Panc1 (cell line): ENCODE measurements at regions not wholly inside any gene's neighbourhood (a gene's known extent, or its start where the extent isn't known, plus 50 kb on each side); places are given as distances from the start of the nearest gene placed in this dataset.

Source experiments
- ATAC-seq: fragments of 200-7000 bp; cut with Tn5 transposase; 2 replicates; pipeline ENCODE4 v1.9.1; 2020; ENCODE audit warnings: mild to moderate bottlenecking, moderate library complexity
- BruUV-seq: library from RNA; stranded (reverse); fragments of 400-500 nt; replicated peaks from 2 replicates; lab custom pipeline; 2021; lab: Mats Ljungman, UMichigan
- CTCF ChIA-PET: fragments of 300-600 bp; sonication (Branson Sonifier 250); formaldehyde crosslinking; loops from one replicate; lab custom pipeline; 2022; ENCODE audit warnings: antibody characterized with exemption; lab: Charles Lee
- POLR2A ChIA-PET: fragments of 300-600 bp; sonication (Branson Sonifier 250); formaldehyde crosslinking; loops from one replicate; lab custom pipeline; 2022; ENCODE audit warnings: antibody characterized with exemption; lab: Charles Lee
- DNase-seq: peaks from one replicate; pipeline ENCODE4 v3.0.0-alpha.2; 2010; ENCODE audit warnings: low read depth, low spot score
- H3K27ac ChIP-seq: 2 replicates; pipeline ENCODE4 v1.5.1; 2011; ENCODE audit warnings: mild to moderate bottlenecking, low read length, inconsistent platforms
- H3K27me3 ChIP-seq: fragments of 200-500 bp; sonication (Bioruptor generic); 2 replicates; pipeline ENCODE4 v1.6.0; 2014; ENCODE audit warnings: low read length, inconsistent platforms; ENCODE audit not compliant: control insufficient read depth, insufficient read depth
- H3K36me3 ChIP-seq: fragments of 200-500 bp; sonication (Bioruptor generic); 2 replicates; pipeline ENCODE4 v1.5.1; 2014; ENCODE audit warnings: inconsistent platforms, mild to moderate bottlenecking, low read length, moderate library complexity; ENCODE audit not compliant: control insufficient read depth, insufficient read depth
- H3K4me1 ChIP-seq: 2 replicates; pipeline ENCODE4 v1.5.1; 2011; ENCODE audit warnings: inconsistent platforms, mild to moderate bottlenecking, low read length, moderate library complexity; ENCODE audit not compliant: control insufficient read depth, insufficient read depth
- H3K4me3 ChIP-seq, 2 experiments: 2 replicates each; pipeline ENCODE4 v1.5.1; 2011 to 2012; ENCODE audit warnings: low read depth in 2 of 2, low read length in 2 of 2, mild to moderate bottlenecking in 2 of 2, inconsistent platforms in 1 of 2, moderate library complexity in 1 of 2
- H3K9me3 ChIP-seq: fragments of 200-500 bp; sonication (Bioruptor generic); 2 replicates; pipeline ENCODE4 v1.5.1; 2014; ENCODE audit warnings: low read depth, mild to moderate bottlenecking, inconsistent platforms, low read length, moderate library complexity; ENCODE audit not compliant: control insufficient read depth, insufficient read depth
- CTCF ChIP-seq: fragments of 450-650 bp; IDR thresholded peaks from 2 replicates; pipeline ENCODE4 v1.5.1; 2017; ENCODE audit warnings: mild to moderate bottlenecking
- POLR2AphosphoS5 ChIP-seq: IDR thresholded peaks from 2 replicates; pipeline ENCODE4 v1.6.1; 2012; ENCODE audit warnings: mild to moderate bottlenecking, low read depth, low read length, moderate library complexity
- SIN3A ChIP-seq: IDR thresholded peaks from 2 replicates; pipeline ENCODE4 v1.6.1; 2012; ENCODE audit warnings: low read depth, mild to moderate bottlenecking, low read length, moderate library complexity, borderline replicate concordance; ENCODE audit not compliant: insufficient read depth
- TCF7L2 ChIP-seq: IDR thresholded peaks from 2 replicates; pipeline ENCODE4 v1.6.1; 2011; ENCODE audit warnings: mild to moderate bottlenecking, low read depth, low read length, inconsistent platforms
- in situ Hi-C: cut with HindIII; loops from 2 replicates; pipeline ENCODE4 v1.10.0; 2016; ENCODE audit warnings: low sequenced_read_pairs, low pct_unique_long_range_greater_than_20kb
- intact Hi-C: fragments of 100-400 bp; cut with micrococcal nuclease; formaldehyde crosslinking; loops from one replicate; pipeline ENCODE4 v1.10.0; 2022; ENCODE audit not compliant: unreplicated experiment
- TF ChIP-seq, protein P1 (sequence below), 2 experiments: IDR thresholded peaks; 2 replicates each; pipeline ENCODE4 v1.6.1; 2011 to 2012; ENCODE audit warnings: low read depth in 2 of 2, control low read depth in 1 of 2, low read length in 1 of 2, mild to moderate bottlenecking in 1 of 2, moderate library complexity in 1 of 2; ENCODE audit not compliant: insufficient read depth in 1 of 2

DNA sequence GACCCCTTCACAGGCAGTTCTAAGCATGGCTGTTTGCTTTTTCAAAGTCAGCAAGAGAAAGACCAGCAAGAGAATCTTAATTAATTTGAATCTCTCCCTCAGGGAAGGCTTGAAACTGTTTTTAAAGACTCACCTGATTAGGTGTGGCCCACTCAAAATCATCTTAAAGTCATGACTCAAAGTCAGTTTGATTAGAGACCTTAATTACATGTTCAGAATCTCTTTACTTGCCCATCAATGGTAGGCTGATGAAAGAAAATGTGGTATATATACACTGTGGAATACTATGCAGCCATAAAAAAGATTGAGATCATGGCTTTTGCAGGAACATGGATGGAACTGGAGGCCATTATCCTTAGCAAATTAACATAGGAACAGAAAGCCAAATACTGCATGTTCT is 247.5 kb upstream of the PRKX start:
- Histone ChIP-seq H3K36me3 (no peaks in the 10 kb centered on the region), H3K27ac (no peak overlapping the region), H3K4me3 (no peak overlapping the region), H3K27me3 (no peaks in the 10 kb centered on the region), H3K4me1 (no peaks in the 10 kb centered on the region), H3K9me3 (no peaks in the 10 kb centered on the region)
- BruUV-seq, result no TSS peak
- in situ Hi-C loops, result no loop called here
- TF ChIP-seq CTCF (no peak), SIN3A (no peak), TCF7L2 (no peak), POLR2AphosphoS5 (no peak)
- TF ChIP-seq, protein P1, sequence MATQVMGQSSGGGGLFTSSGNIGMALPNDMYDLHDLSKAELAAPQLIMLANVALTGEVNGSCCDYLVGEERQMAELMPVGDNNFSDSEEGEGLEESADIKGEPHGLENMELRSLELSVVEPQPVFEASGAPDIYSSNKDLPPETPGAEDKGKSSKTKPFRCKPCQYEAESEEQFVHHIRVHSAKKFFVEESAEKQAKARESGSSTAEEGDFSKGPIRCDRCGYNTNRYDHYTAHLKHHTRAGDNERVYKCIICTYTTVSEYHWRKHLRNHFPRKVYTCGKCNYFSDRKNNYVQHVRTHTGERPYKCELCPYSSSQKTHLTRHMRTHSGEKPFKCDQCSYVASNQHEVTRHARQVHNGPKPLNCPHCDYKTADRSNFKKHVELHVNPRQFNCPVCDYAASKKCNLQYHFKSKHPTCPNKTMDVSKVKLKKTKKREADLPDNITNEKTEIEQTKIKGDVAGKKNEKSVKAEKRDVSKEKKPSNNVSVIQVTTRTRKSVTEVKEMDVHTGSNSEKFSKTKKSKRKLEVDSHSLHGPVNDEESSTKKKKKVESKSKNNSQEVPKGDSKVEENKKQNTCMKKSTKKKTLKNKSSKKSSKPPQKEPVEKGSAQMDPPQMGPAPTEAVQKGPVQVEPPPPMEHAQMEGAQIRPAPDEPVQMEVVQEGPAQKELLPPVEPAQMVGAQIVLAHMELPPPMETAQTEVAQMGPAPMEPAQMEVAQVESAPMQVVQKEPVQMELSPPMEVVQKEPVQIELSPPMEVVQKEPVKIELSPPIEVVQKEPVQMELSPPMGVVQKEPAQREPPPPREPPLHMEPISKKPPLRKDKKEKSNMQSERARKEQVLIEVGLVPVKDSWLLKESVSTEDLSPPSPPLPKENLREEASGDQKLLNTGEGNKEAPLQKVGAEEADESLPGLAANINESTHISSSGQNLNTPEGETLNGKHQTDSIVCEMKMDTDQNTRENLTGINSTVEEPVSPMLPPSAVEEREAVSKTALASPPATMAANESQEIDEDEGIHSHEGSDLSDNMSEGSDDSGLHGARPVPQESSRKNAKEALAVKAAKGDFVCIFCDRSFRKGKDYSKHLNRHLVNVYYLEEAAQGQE (IDR thresholded peaks at IDR 0.05; ENCODE audit: insufficient read depth in 1 of 2, low read depth in 2 of 2, low read length in 1 of 2), result no peak
- DNase-seq (no peak), ATAC-seq (no peak)
- POLR2A ChIA-PET, result no interaction called here
- CTCF ChIA-PET, result no interaction called here
- intact Hi-C loops, result no loop called here

DNA sequence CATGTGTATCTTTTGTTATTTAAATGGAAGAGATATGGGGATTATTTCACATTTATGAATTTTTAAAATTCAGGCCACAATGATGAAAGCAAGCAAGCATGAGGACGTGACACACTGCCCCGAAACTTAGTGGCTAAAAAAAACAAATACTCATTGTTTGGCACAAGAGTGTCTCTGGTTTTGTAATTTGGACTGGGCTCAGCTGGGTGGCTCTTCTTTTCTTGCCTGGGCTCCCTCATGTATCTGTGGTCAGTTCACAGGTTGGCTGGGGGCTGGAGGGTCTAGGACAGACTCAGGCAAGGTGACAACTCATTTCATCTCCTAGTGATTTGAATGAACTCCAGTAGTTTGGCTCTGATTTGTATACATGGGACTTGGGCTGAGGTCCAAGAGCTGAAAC is 238.4 kb upstream of the PRKX start:
- ChIA-PET POLR2A (no interaction called here), CTCF (no interaction called here)
- intact Hi-C loops (no loop called here), in situ Hi-C loops (no loop called here)
- ATAC-seq, result no peak
- no peak for DNase-seq
- H3K4me1 ChIP-seq, result no peaks in the 10 kb centered on the region
- no peak overlapping the region for H3K27ac ChIP-seq
- H3K36me3 ChIP-seq, result no peaks in the 10 kb centered on the region
- TF ChIP-seq, protein P1 (IDR thresholded peaks at IDR 0.05; ENCODE audit: insufficient read depth in 1 of 2, low read depth in 2 of 2, low read length in 1 of 2), result no peak
- no peak for TF ChIP-seq CTCF
- no peak for TF ChIP-seq POLR2AphosphoS5
- no peak for TF ChIP-seq SIN3A
- no peak for TF ChIP-seq TCF7L2
- H3K9me3 ChIP-seq, result no peaks in the 10 kb centered on the region
- no TSS peak for BruUV-seq
- no peak overlapping the region for H3K4me3 ChIP-seq
- no peaks in the 10 kb centered on the region for H3K27me3 ChIP-seq
